ENCODE measurements at regions not wholly inside any gene's neighbourhood (a gene's known extent, or its start where the extent isn't known, plus 50 kb on each side); places are given as distances from the start of the nearest gene placed in this dataset.

DNA sequence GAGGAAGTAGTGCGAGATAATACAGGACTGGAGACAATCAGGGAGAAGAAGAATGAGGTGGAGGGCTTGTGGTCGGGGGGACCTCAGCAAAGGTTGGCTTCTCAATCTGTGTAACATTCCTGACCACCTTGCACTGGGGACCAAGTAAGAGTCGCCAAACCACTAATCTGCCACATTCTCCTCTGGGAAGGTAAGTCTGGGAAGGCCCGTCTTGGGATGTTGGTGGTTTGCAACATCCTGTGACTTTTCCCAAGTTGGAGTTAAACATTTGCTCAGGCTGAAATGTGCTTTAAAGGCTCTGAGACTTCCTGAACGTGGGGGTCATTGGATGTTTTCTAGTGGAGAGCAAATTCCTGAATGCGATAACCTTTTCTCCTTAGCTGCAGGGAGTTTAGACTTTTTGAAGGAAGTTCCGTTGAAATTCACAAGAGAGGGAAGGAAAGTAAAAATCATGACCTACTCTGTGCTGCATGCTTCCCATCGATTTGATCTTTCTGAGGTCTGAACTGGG is 325.9 kb downstream of the RPS6KC1 start:
- no peak for ATAC-seq
- TF ChIP-seq, protein P1, sequence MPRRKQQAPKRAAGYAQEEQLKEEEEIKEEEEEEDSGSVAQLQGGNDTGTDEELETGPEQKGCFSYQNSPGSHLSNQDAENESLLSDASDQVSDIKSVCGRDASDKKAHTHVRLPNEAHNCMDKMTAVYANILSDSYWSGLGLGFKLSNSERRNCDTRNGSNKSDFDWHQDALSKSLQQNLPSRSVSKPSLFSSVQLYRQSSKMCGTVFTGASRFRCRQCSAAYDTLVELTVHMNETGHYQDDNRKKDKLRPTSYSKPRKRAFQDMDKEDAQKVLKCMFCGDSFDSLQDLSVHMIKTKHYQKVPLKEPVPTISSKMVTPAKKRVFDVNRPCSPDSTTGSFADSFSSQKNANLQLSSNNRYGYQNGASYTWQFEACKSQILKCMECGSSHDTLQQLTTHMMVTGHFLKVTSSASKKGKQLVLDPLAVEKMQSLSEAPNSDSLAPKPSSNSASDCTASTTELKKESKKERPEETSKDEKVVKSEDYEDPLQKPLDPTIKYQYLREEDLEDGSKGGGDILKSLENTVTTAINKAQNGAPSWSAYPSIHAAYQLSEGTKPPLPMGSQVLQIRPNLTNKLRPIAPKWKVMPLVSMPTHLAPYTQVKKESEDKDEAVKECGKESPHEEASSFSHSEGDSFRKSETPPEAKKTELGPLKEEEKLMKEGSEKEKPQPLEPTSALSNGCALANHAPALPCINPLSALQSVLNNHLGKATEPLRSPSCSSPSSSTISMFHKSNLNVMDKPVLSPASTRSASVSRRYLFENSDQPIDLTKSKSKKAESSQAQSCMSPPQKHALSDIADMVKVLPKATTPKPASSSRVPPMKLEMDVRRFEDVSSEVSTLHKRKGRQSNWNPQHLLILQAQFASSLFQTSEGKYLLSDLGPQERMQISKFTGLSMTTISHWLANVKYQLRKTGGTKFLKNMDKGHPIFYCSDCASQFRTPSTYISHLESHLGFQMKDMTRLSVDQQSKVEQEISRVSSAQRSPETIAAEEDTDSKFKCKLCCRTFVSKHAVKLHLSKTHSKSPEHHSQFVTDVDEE (CRISPR knock-in tag; IDR thresholded peaks at IDR 0.05) = no peak
- no peak for TF ChIP-seq TOX (CRISPR knock-in tag; IDR thresholded peaks at IDR 0.05; ENCODE audit: borderline replicate concordance)
- no peak for TF ChIP-seq ZFP30 (CRISPR knock-in tag; IDR thresholded peaks at IDR 0.05)
- TF ChIP-seq ZNF565 (CRISPR knock-in tag; conservative IDR thresholded peaks at IDR 0.05; ENCODE audit: low read depth) = no peak
- TF ChIP-seq GLIS3 (CRISPR knock-in tag; IDR thresholded peaks at IDR 0.05) = no peak
- TF ChIP-seq PPARA (CRISPR knock-in tag; IDR thresholded peaks at IDR 0.05; ENCODE audit: borderline replicate concordance) = no peak
- TF ChIP-seq ZC3H10 (CRISPR knock-in tag; IDR thresholded peaks at IDR 0.05) = no peak
- TF ChIP-seq, protein P2, sequence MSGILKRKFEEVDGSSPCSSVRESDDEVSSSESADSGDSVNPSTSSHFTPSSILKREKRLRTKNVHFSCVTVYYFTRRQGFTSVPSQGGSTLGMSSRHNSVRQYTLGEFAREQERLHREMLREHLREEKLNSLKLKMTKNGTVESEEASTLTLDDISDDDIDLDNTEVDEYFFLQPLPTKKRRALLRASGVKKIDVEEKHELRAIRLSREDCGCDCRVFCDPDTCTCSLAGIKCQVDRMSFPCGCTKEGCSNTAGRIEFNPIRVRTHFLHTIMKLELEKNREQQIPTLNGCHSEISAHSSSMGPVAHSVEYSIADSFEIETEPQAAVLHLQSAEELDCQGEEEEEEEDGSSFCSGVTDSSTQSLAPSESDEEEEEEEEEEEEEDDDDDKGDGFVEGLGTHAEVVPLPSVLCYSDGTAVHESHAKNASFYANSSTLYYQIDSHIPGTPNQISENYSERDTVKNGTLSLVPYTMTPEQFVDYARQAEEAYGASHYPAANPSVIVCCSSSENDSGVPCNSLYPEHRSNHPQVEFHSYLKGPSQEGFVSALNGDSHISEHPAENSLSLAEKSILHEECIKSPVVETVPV (CRISPR knock-in tag; IDR thresholded peaks at IDR 0.05) = no peak
- TF ChIP-seq ARNTL (CRISPR knock-in tag; IDR thresholded peaks at IDR 0.05; ENCODE audit: borderline replicate concordance, low read depth) = no peak
- no peak for TF ChIP-seq BACH2 (CRISPR knock-in tag; IDR thresholded peaks at IDR 0.05; ENCODE audit: borderline replicate concordance)
- TF ChIP-seq, protein P3, sequence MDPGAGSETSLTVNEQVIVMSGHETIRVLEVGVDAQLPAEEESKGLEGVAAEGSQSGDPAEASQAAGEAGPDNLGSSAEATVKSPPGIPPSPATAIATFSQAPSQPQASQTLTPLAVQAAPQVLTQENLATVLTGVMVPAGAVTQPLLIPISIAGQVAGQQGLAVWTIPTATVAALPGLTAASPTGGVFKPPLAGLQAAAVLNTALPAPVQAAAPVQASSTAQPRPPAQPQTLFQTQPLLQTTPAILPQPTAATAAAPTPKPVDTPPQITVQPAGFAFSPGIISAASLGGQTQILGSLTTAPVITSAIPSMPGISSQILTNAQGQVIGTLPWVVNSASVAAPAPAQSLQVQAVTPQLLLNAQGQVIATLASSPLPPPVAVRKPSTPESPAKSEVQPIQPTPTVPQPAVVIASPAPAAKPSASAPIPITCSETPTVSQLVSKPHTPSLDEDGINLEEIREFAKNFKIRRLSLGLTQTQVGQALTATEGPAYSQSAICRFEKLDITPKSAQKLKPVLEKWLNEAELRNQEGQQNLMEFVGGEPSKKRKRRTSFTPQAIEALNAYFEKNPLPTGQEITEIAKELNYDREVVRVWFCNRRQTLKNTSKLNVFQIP (CRISPR knock-in tag; IDR thresholded peaks at IDR 0.05; ENCODE audit: borderline replicate concordance, low read depth) = no peak
- no peak for TF ChIP-seq ESRRG (CRISPR knock-in tag; IDR thresholded peaks at IDR 0.05)
- TF ChIP-seq CSDC2 (CRISPR knock-in tag; IDR thresholded peaks at IDR 0.05) = no peak
- no peak for TF ChIP-seq SNAI2 (CRISPR knock-in tag; IDR thresholded peaks at IDR 0.05)
- TF ChIP-seq, protein P4, sequence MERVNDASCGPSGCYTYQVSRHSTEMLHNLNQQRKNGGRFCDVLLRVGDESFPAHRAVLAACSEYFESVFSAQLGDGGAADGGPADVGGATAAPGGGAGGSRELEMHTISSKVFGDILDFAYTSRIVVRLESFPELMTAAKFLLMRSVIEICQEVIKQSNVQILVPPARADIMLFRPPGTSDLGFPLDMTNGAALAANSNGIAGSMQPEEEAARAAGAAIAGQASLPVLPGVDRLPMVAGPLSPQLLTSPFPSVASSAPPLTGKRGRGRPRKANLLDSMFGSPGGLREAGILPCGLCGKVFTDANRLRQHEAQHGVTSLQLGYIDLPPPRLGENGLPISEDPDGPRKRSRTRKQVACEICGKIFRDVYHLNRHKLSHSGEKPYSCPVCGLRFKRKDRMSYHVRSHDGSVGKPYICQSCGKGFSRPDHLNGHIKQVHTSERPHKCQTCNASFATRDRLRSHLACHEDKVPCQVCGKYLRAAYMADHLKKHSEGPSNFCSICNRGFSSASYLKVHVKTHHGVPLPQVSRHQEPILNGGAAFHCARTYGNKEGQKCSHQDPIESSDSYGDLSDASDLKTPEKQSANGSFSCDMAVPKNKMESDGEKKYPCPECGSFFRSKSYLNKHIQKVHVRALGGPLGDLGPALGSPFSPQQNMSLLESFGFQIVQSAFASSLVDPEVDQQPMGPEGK (CRISPR knock-in tag; IDR thresholded peaks at IDR 0.05; ENCODE audit: borderline replicate concordance) = no peak
- no peak for TF ChIP-seq TCF4 (CRISPR knock-in tag; IDR thresholded peaks at IDR 0.05; ENCODE audit: borderline replicate concordance)

DNA sequence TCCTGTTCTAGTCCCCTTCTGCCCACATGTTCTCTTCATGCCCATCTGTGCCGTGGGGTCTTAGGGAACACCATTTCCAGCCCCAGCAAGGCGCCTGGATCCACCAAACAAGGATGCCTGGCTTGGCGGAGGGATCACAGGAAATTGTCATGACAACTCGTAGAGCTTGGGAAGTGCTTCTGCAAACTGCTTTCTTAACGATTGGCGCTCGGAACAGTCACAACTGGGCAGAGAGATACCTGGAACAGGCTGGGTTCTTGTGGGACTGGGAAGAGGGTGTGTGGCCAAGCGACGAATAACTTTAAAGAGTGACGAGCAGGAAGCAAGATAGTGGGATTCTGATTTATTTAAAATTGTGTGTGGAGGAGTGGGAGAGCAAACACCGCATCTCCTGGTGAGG is 329.8 kb downstream of the RPS6KC1 start:
- no peak for ATAC-seq
- TF ChIP-seq, protein P1 (CRISPR knock-in tag; IDR thresholded peaks at IDR 0.05) = no peak
- no peak for TF ChIP-seq SNAI2 (CRISPR knock-in tag; IDR thresholded peaks at IDR 0.05)
- TF ChIP-seq CSDC2 (CRISPR knock-in tag; IDR thresholded peaks at IDR 0.05) = no peak
- no peak for TF ChIP-seq PPARA (CRISPR knock-in tag; IDR thresholded peaks at IDR 0.05; ENCODE audit: borderline replicate concordance)
- no peak for TF ChIP-seq ZNF70 (CRISPR knock-in tag; IDR thresholded peaks at IDR 0.05)
- TF ChIP-seq ESRRG (CRISPR knock-in tag; IDR thresholded peaks at IDR 0.05) = no peak
- TF ChIP-seq, protein P3 (CRISPR knock-in tag; IDR thresholded peaks at IDR 0.05; ENCODE audit: borderline replicate concordance, low read depth) = no peak
- TF ChIP-seq OSR1 (CRISPR knock-in tag; IDR thresholded peaks at IDR 0.05) = no peak
- TF ChIP-seq ARNTL (CRISPR knock-in tag; IDR thresholded peaks at IDR 0.05; ENCODE audit: borderline replicate concordance, low read depth) = no peak
- no peak for TF ChIP-seq TOX (CRISPR knock-in tag; IDR thresholded peaks at IDR 0.05; ENCODE audit: borderline replicate concordance)
- TF ChIP-seq, protein P2 (CRISPR knock-in tag; IDR thresholded peaks at IDR 0.05) = no peak
- TF ChIP-seq ZFP30 (CRISPR knock-in tag; IDR thresholded peaks at IDR 0.05) = no peak

All from SK-N-SH treated with all-trans-retinoic acid at 6 μM for 48 hours (cell line).